ENCODE measurements at regions not wholly inside any gene's neighbourhood (a gene's known extent, or its start where the extent isn't known, plus 50 kb on each side); places are given as distances from the start of the nearest gene placed in this dataset.

GRCh38 chr6:125486881-125487280, 185.1 kb upstream of the HDDC2 start:
- no peak for ATAC-seq
- H3K27me3 Mint-ChIP-seq (ENCODE audit: low read depth) = peaks cover 6% of the 10 kb centered on the region
- DNase-seq (ENCODE audit: low spot score) = no peak

GRCh38 chr6:125489579-125490285, 188.0 kb upstream of the HDDC2 start:
- ChIA-PET POLR2A (no interaction called here), CTCF (no interaction called here)
- Mint-ChIP-seq H3K4me3 (no peak overlapping the region), H3K36me3 (no peaks in the 10 kb centered on the region), H3K27ac (no peak overlapping the region), H3K27me3 (ENCODE audit: low read depth) (peaks cover 2% of the 10 kb centered on the region), H3K9me3 (no peaks in the 10 kb centered on the region; the same call in 1 of the 2 replicates), H3K4me1 (no peaks in the 10 kb centered on the region)
- ATAC-seq (no peak), DNase-seq (ENCODE audit: low spot score) (no peak)
- no peak for TF ChIP-seq ZMAT4 (CRISPR knock-in tag; IDR thresholded peaks at IDR 0.05)
- TF ChIP-seq ZNF263 (CRISPR knock-in tag; IDR thresholded peaks at IDR 0.05; ENCODE audit: low read depth) = no peak
- no peak for TF ChIP-seq GTF2I (CRISPR knock-in tag; conservative IDR thresholded peaks at IDR 0.05)
- TF ChIP-seq USF2 (CRISPR knock-in tag; IDR thresholded peaks at IDR 0.05) = no peak
- TF ChIP-seq ZNF232 (CRISPR knock-in tag; IDR thresholded peaks at IDR 0.05) = no peak
- no peak for TF ChIP-seq SOX15 (CRISPR knock-in tag; IDR thresholded peaks at IDR 0.05)
- no peak for TF ChIP-seq E2F1 (CRISPR knock-in tag; IDR thresholded peaks at IDR 0.05)
- TF ChIP-seq JAZF1 (CRISPR knock-in tag; IDR thresholded peaks at IDR 0.05) = no peak
- no peak for TF ChIP-seq CREB1 (CRISPR knock-in tag; IDR thresholded peaks at IDR 0.05)
- no peak for TF ChIP-seq ZSCAN18 (CRISPR knock-in tag; IDR thresholded peaks at IDR 0.05)
- TF ChIP-seq TEAD4 (CRISPR knock-in tag; IDR thresholded peaks at IDR 0.05) = no peak
- TF ChIP-seq TEAD1 (CRISPR knock-in tag; IDR thresholded peaks at IDR 0.05) = no peak
- TF ChIP-seq ARID4B (CRISPR knock-in tag; IDR thresholded peaks at IDR 0.05; ENCODE audit: borderline replicate concordance) = no peak
- TF ChIP-seq ZNF416 (CRISPR knock-in tag; IDR thresholded peaks at IDR 0.05) = no peak
- no peak for TF ChIP-seq MYBL2 (CRISPR knock-in tag; IDR thresholded peaks at IDR 0.05)
- no peak for TF ChIP-seq ZNF138 (CRISPR knock-in tag; conservative IDR thresholded peaks at IDR 0.05)

More at GRCh38 chr6:125486881-125487280, 185.1 kb upstream of the HDDC2 start:
- no peak for TF ChIP-seq USF2 (CRISPR knock-in tag; IDR thresholded peaks at IDR 0.05)
- no peak for TF ChIP-seq FOXP1 (CRISPR knock-in tag; IDR thresholded peaks at IDR 0.05; ENCODE audit: borderline replicate concordance)
- no peak for TF ChIP-seq OVOL2 (CRISPR knock-in tag; IDR thresholded peaks at IDR 0.05; ENCODE audit: borderline replicate concordance)
- no peak for TF ChIP-seq ZSCAN18 (CRISPR knock-in tag; IDR thresholded peaks at IDR 0.05)
- TF ChIP-seq SOX15 (CRISPR knock-in tag; IDR thresholded peaks at IDR 0.05) = no peak
- TF ChIP-seq SMAD4 (CRISPR knock-in tag; IDR thresholded peaks at IDR 0.05) = no peak
- TF ChIP-seq HMGA2 (CRISPR knock-in tag; IDR thresholded peaks at IDR 0.05) = no peak
- no peak for TF ChIP-seq SMAD3 (CRISPR knock-in tag; IDR thresholded peaks at IDR 0.05; ENCODE audit: borderline replicate concordance)
- no peak for TF ChIP-seq CREM (CRISPR knock-in tag; IDR thresholded peaks at IDR 0.05)
- no peak for TF ChIP-seq NR2C2 (CRISPR knock-in tag; IDR thresholded peaks at IDR 0.05)
- no peak for TF ChIP-seq NR3C1 (CRISPR knock-in tag; conservative IDR thresholded peaks at IDR 0.05; ENCODE audit: low read depth)
- no peak for TF ChIP-seq NFYB (CRISPR knock-in tag; conservative IDR thresholded peaks at IDR 0.05; ENCODE audit: low read depth)
- no peak for TF ChIP-seq ZNF317 (CRISPR knock-in tag; IDR thresholded peaks at IDR 0.05; ENCODE audit: borderline replicate concordance, low read depth)
- POLR2A ChIA-PET = no interaction called here
- H3K27ac Mint-ChIP-seq = no peak overlapping the region
- no peaks in the 10 kb centered on the region for H3K36me3 Mint-ChIP-seq
- no peaks in the 10 kb centered on the region; the same call in 1 of the 2 replicates for H3K9me3 Mint-ChIP-seq
- H3K4me3 Mint-ChIP-seq = no peak overlapping the region
- CTCF ChIA-PET = no interaction called here
- H3K4me1 Mint-ChIP-seq = peaks cover 3% of the 10 kb centered on the region

All from WTC11 (cell line).